ENCODE measurements at regions not wholly inside any gene's neighbourhood (a gene's known extent, or its start where the extent isn't known, plus 50 kb on each side); places are given as distances from the start of the nearest gene placed in this dataset.

DNA sequence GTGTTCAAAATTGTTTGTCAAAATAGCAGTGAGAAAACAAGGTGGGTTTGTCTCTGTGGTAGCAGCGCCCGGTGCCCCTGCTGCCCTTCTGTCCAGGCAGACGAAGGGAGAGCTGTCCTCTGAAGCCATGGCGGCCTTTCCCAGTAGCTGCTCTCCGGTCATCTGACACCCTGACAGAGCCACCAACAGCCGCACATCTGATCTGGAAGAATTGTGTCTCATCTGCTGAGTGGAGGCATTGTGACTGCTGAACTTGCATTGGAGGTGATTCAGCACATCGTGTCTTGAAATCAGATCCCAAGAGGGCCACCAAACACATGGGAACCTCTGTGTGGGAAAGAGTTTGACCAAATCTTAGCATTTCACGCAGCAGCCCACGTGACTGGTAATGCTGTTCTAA is 337.6 kb upstream of the IRX1 start:
- WGBS (ENCODE audit: low lambda C conversion rate), result 14% methylated on average over 9 of the region's 9 CpGs
- ChIA-PET POLR2A (no interaction called here), CTCF (no interaction called here)
- Histone ChIP-seq H3K4me3 (ENCODE audit: low read depth in 2 of 2, low read length in 1 of 2) (no peak overlapping the region), H3K27me3 (ENCODE audit: insufficient read depth) (no peaks in the 10 kb centered on the region), H3K4me2 (no peak overlapping the region), H3K9ac (no peak overlapping the region), H2AFZ (ENCODE audit: low read depth) (no peak overlapping the region), H3K27ac (ENCODE audit: low read depth in 2 of 2, low read length in 1 of 2) (no peak overlapping the region), H3K79me2 (ENCODE audit: insufficient read depth) (no peaks in the 10 kb centered on the region), H3K9me2 (no peaks in the 10 kb centered on the region), H3K4me1 (ENCODE audit: control insufficient read depth in 1 of 2, insufficient read depth in 2 of 2, low read depth in 1 of 2, low read length in 1 of 2) (no peaks in the 10 kb centered on the region), H3K9me3 (no peaks in the 10 kb centered on the region), H3K36me3 (replicated peaks in 1 of 2; ENCODE audit: control insufficient read depth in 1 of 2, insufficient read depth in 2 of 2, low read length in 1 of 2) (no peaks in the 10 kb centered on the region), H4K20me1 (ENCODE audit: insufficient read depth) (no peaks in the 10 kb centered on the region), H3F3A (replicated peaks; ENCODE audit: insufficient read depth) (no peaks in the 10 kb centered on the region)
- no peak for DNase-seq
- no peak for TF ChIP-seq RAD21 (IDR thresholded peaks at IDR 0.05; ENCODE audit: low read length)
- TF ChIP-seq EP300 (IDR thresholded peaks at IDR 0.05; ENCODE audit: borderline replicate concordance in 1 of 2, low read depth in 1 of 2, low read length in 1 of 2), result no peak
- no peak for TF ChIP-seq RFX5 (IDR thresholded peaks at IDR 0.05; ENCODE audit: low read length)
- TF ChIP-seq FOSL2 (IDR thresholded peaks at IDR 0.05; ENCODE audit: borderline replicate concordance, low read depth), result no peak
- TF ChIP-seq, protein P1, sequence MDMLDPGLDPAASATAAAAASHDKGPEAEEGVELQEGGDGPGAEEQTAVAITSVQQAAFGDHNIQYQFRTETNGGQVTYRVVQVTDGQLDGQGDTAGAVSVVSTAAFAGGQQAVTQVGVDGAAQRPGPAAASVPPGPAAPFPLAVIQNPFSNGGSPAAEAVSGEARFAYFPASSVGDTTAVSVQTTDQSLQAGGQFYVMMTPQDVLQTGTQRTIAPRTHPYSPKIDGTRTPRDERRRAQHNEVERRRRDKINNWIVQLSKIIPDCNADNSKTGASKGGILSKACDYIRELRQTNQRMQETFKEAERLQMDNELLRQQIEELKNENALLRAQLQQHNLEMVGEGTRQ (IDR thresholded peaks at IDR 0.05; ENCODE audit: borderline replicate concordance, low read depth, low read length), result no peak
- TF ChIP-seq SMC3 (IDR thresholded peaks at IDR 0.05; ENCODE audit: low read depth, low read length), result no peak
- TF ChIP-seq, protein P2, sequence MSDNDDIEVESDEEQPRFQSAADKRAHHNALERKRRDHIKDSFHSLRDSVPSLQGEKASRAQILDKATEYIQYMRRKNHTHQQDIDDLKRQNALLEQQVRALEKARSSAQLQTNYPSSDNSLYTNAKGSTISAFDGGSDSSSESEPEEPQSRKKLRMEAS (IDR thresholded peaks at IDR 0.05; ENCODE audit: low read depth), result no peak
- TF ChIP-seq YY1 (IDR thresholded peaks at IDR 0.05; ENCODE audit: low read depth), result no peak
- TF ChIP-seq POLR2AphosphoS5 (IDR thresholded peaks at IDR 0.05; ENCODE audit: low read depth, low read length), result no peak
- no peak for TF ChIP-seq FOXM1 (IDR thresholded peaks at IDR 0.05; ENCODE audit: low read depth)
- TF ChIP-seq, protein P3, sequence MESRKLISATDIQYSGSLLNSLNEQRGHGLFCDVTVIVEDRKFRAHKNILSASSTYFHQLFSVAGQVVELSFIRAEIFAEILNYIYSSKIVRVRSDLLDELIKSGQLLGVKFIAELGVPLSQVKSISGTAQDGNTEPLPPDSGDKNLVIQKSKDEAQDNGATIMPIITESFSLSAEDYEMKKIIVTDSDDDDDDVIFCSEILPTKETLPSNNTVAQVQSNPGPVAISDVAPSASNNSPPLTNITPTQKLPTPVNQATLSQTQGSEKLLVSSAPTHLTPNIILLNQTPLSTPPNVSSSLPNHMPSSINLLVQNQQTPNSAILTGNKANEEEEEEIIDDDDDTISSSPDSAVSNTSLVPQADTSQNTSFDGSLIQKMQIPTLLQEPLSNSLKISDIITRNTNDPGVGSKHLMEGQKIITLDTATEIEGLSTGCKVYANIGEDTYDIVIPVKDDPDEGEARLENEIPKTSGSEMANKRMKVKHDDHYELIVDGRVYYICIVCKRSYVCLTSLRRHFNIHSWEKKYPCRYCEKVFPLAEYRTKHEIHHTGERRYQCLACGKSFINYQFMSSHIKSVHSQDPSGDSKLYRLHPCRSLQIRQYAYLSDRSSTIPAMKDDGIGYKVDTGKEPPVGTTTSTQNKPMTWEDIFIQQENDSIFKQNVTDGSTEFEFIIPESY (IDR thresholded peaks at IDR 0.05; ENCODE audit: borderline replicate concordance, low read depth), result no peak
- TF ChIP-seq, protein P4, sequence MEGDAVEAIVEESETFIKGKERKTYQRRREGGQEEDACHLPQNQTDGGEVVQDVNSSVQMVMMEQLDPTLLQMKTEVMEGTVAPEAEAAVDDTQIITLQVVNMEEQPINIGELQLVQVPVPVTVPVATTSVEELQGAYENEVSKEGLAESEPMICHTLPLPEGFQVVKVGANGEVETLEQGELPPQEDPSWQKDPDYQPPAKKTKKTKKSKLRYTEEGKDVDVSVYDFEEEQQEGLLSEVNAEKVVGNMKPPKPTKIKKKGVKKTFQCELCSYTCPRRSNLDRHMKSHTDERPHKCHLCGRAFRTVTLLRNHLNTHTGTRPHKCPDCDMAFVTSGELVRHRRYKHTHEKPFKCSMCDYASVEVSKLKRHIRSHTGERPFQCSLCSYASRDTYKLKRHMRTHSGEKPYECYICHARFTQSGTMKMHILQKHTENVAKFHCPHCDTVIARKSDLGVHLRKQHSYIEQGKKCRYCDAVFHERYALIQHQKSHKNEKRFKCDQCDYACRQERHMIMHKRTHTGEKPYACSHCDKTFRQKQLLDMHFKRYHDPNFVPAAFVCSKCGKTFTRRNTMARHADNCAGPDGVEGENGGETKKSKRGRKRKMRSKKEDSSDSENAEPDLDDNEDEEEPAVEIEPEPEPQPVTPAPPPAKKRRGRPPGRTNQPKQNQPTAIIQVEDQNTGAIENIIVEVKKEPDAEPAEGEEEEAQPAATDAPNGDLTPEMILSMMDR (IDR thresholded peaks at IDR 0.05), result no peak
- no peak for TF ChIP-seq RXRA (IDR thresholded peaks at IDR 0.05; ENCODE audit: borderline replicate concordance, low read depth)
- TF ChIP-seq GABPA (IDR thresholded peaks at IDR 0.05; ENCODE audit: low read depth), result no peak
- TF ChIP-seq MXI1 (IDR thresholded peaks at IDR 0.05; ENCODE audit: low read depth, low read length), result no peak
- TF ChIP-seq TEAD4 (IDR thresholded peaks at IDR 0.05; ENCODE audit: borderline replicate concordance, insufficient read depth), result no peak
- no peak for TF ChIP-seq JUND (IDR thresholded peaks at IDR 0.05)
- TF ChIP-seq GATA2 (CRISPR knock-in tag; IDR thresholded peaks at IDR 0.05), result no peak
- TF ChIP-seq, protein P5, sequence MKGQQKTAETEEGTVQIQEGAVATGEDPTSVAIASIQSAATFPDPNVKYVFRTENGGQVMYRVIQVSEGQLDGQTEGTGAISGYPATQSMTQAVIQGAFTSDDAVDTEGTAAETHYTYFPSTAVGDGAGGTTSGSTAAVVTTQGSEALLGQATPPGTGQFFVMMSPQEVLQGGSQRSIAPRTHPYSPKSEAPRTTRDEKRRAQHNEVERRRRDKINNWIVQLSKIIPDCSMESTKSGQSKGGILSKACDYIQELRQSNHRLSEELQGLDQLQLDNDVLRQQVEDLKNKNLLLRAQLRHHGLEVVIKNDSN (IDR thresholded peaks at IDR 0.05; ENCODE audit: borderline replicate concordance, low read depth), result no peak
